Keratinocyte (primary cell): ENCODE measurements at regions not wholly inside any gene's neighbourhood (a gene's known extent, or its start where the extent isn't known, plus 50 kb on each side); places are given as distances from the start of the nearest gene placed in this dataset.

Source experiments
- CTCF ChIP-seq, 3 experiments: IDR thresholded peaks in 1 of 3; conservative IDR thresholded peaks in 1 of 3; optimal IDR thresholded peaks in 1 of 3; 2 replicates in 2 of 3; 3 replicates in 1 of 3; pipeline versions ENCODE3 to v1.5.1; 2011; ENCODE audit warnings: low read length in 3 of 3, mild to moderate bottlenecking in 3 of 3, moderate library complexity in 2 of 3, control low read depth in 1 of 3, inconsistent platforms in 1 of 3; ENCODE audit not compliant: insufficient read depth in 2 of 3; ENCODE audit errors: extremely low read depth in 1 of 3
- EZH2 ChIP-seq: IDR thresholded peaks from one replicate; pipeline ENCODE4 v1.6.1; 2012; ENCODE audit warnings: inconsistent platforms, mild to moderate bottlenecking, low read length, moderate library complexity

GRCh38 chr1:38505944-38506343 lies 353.6 kb downstream of the RRAGC start:
- no peak for TF ChIP-seq CTCF (optimal IDR thresholded peaks at IDR 0.05 in 1 of 3, IDR thresholded peaks at IDR 0.05 in 1 of 3, conservative IDR thresholded peaks at IDR 0.05 in 1 of 3; ENCODE audit: extremely low read depth in 1 of 3, insufficient read depth in 2 of 3, low read length in 3 of 3)
- no peak for TF ChIP-seq EZH2
